ENCODE measurements at regions not wholly inside any gene's neighbourhood (a gene's known extent, or its start where the extent isn't known, plus 50 kb on each side); places are given as distances from the start of the nearest gene placed in this dataset.
A peak's percentile ranks its signal among the peaks of the same experiment; 100 is the strongest.

DNA sequence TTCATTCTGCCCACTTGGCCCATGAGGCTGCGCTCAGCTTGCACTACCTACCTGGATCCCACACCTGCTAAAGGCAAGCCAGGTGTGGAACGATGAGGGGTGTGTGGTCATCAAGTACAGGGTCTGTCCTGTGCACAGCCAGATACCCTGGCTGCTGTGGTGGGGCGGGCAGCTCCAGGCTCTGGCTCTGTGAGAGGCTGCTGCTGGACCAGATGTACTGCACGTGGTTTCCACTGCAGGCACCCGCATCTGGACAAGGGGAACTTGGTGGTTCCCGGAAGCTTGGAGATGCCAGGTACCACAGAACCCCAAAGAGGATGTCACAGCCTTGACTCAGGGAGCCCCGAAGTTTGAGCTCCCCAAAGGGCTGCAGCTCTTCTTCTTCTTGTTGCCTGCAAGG lies 68.1 kb upstream of the ZNF804A start:
- intact Hi-C loops (cut with DNase I): no loop called here
- Histone ChIP-seq H3K4me3 (ENCODE audit: low read length in 3 of 3) (no peak overlapping the region), H3K9me3 (ENCODE audit: control insufficient read depth in 2 of 3, insufficient read depth in 1 of 3, low read length in 3 of 3) (peaks cover 0 to 13% (median 8%) of the 10 kb centered on the region in 3 donors), H3K36me3 (ENCODE audit: control insufficient read depth in 2 of 3, insufficient read depth in 3 of 3, low read length in 3 of 3) (no peaks in the 10 kb centered on the region), H3K27ac (ENCODE audit: low read depth in 2 of 2, low read length in 2 of 2) (no peak overlapping the region), H3K27me3 (ENCODE audit: control insufficient read depth, insufficient read depth, low read length) (no peaks in the 10 kb centered on the region), H3K9ac (ENCODE audit: low read length in 3 of 3) (no peak overlapping the region), H3K4me1 (ENCODE audit: control insufficient read depth in 2 of 3, insufficient read depth in 2 of 3, low read depth in 1 of 3, low read length in 3 of 3) (no peaks in the 10 kb centered on the region)
- peak in 1 of 5 donors; percentile 36 for DNase-seq
- FAIRE-seq: no peak
- TF ChIP-seq, protein P1, sequence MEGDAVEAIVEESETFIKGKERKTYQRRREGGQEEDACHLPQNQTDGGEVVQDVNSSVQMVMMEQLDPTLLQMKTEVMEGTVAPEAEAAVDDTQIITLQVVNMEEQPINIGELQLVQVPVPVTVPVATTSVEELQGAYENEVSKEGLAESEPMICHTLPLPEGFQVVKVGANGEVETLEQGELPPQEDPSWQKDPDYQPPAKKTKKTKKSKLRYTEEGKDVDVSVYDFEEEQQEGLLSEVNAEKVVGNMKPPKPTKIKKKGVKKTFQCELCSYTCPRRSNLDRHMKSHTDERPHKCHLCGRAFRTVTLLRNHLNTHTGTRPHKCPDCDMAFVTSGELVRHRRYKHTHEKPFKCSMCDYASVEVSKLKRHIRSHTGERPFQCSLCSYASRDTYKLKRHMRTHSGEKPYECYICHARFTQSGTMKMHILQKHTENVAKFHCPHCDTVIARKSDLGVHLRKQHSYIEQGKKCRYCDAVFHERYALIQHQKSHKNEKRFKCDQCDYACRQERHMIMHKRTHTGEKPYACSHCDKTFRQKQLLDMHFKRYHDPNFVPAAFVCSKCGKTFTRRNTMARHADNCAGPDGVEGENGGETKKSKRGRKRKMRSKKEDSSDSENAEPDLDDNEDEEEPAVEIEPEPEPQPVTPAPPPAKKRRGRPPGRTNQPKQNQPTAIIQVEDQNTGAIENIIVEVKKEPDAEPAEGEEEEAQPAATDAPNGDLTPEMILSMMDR (IDR thresholded peaks at IDR 0.05; ENCODE audit: borderline replicate concordance, extremely low read depth, insufficient read depth): no peak

DNA sequence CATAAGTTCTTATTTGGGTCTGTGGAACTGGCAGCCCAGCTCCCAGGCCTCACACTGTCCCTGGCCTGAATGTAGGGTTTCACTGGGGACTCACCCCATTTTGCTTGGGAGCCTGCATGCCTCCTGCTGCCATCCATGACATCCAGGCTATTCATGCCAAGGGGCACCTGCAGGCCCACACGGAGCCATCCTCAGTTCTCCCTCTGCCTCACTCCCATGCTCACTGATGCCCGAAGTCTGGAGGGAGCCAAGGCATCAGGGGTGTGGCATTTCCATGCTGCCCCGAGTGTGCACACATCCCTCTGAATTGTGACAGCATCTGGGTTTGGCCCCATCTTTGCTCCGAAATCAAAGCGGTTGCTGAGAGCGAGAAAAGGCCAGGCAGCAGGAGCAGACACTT lies 67.4 kb upstream of the ZNF804A start:
- Histone ChIP-seq H3K27me3 (ENCODE audit: control insufficient read depth, insufficient read depth, low read length) (no peaks in the 10 kb centered on the region), H3K9ac (ENCODE audit: low read length in 3 of 3) (no peak overlapping the region), H3K4me3 (ENCODE audit: low read length in 3 of 3) (no peak overlapping the region), H3K4me1 (ENCODE audit: control insufficient read depth in 2 of 3, insufficient read depth in 2 of 3, low read depth in 1 of 3, low read length in 3 of 3) (no peaks in the 10 kb centered on the region), H3K36me3 (ENCODE audit: control insufficient read depth in 2 of 3, insufficient read depth in 3 of 3, low read length in 3 of 3) (no peaks in the 10 kb centered on the region), H3K27ac (ENCODE audit: low read depth in 2 of 2, low read length in 2 of 2) (no peak overlapping the region), H3K9me3 (ENCODE audit: control insufficient read depth in 2 of 3, insufficient read depth in 1 of 3, low read length in 3 of 3) (peaks cover 0 to 13% (median 8%) of the 10 kb centered on the region in 3 donors)
- DNase-seq: peak in 1 of 5 donors; percentile 43
- intact Hi-C loops (cut with DNase I): no loop called here
- TF ChIP-seq, protein P1 (IDR thresholded peaks at IDR 0.05; ENCODE audit: borderline replicate concordance, extremely low read depth, insufficient read depth): no peak
- FAIRE-seq: no peak

DNA sequence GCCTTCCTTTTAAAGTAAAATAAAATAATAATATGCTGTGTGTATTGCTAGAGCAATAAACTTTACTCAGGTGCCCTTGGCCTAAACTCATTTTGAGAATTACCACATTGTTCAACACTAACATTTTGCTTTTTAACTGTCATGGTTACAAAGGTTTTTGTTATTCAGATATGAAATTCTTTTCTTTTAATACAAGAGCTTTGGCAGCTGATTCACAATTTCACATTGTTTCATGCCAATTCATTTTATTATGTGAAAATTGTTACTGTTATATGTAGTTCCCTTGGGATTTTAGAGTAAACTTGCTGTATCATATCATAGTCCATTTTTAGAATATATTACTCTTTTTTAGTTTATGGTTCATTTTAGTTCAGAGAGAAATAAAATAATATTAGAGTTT lies 65.8 kb upstream of the ZNF804A start:
- H3K9ac ChIP-seq (ENCODE audit: low read length in 3 of 3): no peak overlapping the region
- intact Hi-C loops (cut with DNase I): no loop called here
- H3K36me3 ChIP-seq (ENCODE audit: control insufficient read depth in 2 of 3, insufficient read depth in 3 of 3, low read length in 3 of 3): no peaks in the 10 kb centered on the region
- H3K4me3 ChIP-seq (ENCODE audit: low read length in 3 of 3): no peak overlapping the region
- FAIRE-seq (no peak), DNase-seq (peak in 1 of 5 donors; percentile 4)
- no peaks in the 10 kb centered on the region for H3K4me1 ChIP-seq (ENCODE audit: control insufficient read depth in 2 of 3, insufficient read depth in 2 of 3, low read depth in 1 of 3, low read length in 3 of 3)
- H3K9me3 ChIP-seq (ENCODE audit: control insufficient read depth in 2 of 3, insufficient read depth in 1 of 3, low read length in 3 of 3): peaks cover 0 to 12% (median 8%) of the 10 kb centered on the region in 3 donors
- TF ChIP-seq, protein P1 (IDR thresholded peaks at IDR 0.05; ENCODE audit: borderline replicate concordance, extremely low read depth, insufficient read depth): no peak
- H3K27ac ChIP-seq (ENCODE audit: low read depth in 2 of 2, low read length in 2 of 2): no peak overlapping the region
- H3K27me3 ChIP-seq (ENCODE audit: control insufficient read depth, insufficient read depth, low read length): no peaks in the 10 kb centered on the region

DNA sequence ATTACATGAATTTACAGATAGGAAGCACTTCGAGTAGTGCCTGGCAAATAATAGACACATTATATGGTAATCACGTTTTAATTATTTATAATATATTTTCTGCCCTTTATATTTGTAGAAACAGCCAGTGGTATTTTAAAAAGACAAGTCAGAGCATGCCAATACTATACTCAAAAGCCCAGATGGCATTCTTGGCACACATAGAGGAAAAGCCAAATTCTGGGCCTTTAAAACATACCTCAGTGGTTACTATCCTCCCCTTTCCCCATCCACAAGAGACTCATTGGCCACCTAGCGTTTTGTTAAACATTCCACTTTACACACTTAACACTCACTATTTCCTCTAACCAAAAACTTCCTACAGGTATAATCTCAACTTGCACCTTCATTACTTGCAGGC lies 63.3 kb upstream of the ZNF804A start:
- Histone ChIP-seq H3K4me1 (ENCODE audit: control insufficient read depth in 2 of 3, insufficient read depth in 2 of 3, low read depth in 1 of 3, low read length in 3 of 3) (no peaks in the 10 kb centered on the region), H3K36me3 (ENCODE audit: control insufficient read depth in 2 of 3, insufficient read depth in 3 of 3, low read length in 3 of 3) (no peaks in the 10 kb centered on the region), H3K9me3 (ENCODE audit: control insufficient read depth in 2 of 3, insufficient read depth in 1 of 3, low read length in 3 of 3) (no peaks in the 10 kb centered on the region), H3K4me3 (ENCODE audit: low read length in 3 of 3) (no peak overlapping the region), H3K9ac (ENCODE audit: low read length in 3 of 3) (no peak overlapping the region), H3K27ac (ENCODE audit: low read depth in 2 of 2, low read length in 2 of 2) (no peak overlapping the region), H3K27me3 (ENCODE audit: control insufficient read depth, insufficient read depth, low read length) (no peaks in the 10 kb centered on the region)
- intact Hi-C loops (cut with DNase I): no loop called here
- FAIRE-seq (no peak), DNase-seq (no peak)
- TF ChIP-seq, protein P1 (IDR thresholded peaks at IDR 0.05; ENCODE audit: borderline replicate concordance, extremely low read depth, insufficient read depth): no peak
